Glutamatergic neuron (in vitro differentiated cells): ENCODE measurements at regions not wholly inside any gene's neighbourhood (a gene's known extent, or its start where the extent isn't known, plus 50 kb on each side); places are given as distances from the start of the nearest gene placed in this dataset.

Experiments used
- DNase-seq: peaks from one replicate; pipeline ENCODE4 v3.0.0; 2022
- H3K27ac Mint-ChIP-seq: one replicate; pipeline ENCODE4 v1.8.0; 2020; ENCODE audit warnings: mild to moderate bottlenecking, mixed read lengths, inconsistent platforms; ENCODE audit not compliant: unreplicated experiment
- H3K27me3 Mint-ChIP-seq: one replicate; pipeline ENCODE4 v1.8.0; 2020; ENCODE audit warnings: mild to moderate bottlenecking, moderate library complexity, mixed read lengths, inconsistent platforms; ENCODE audit not compliant: unreplicated experiment
- H3K36me3 Mint-ChIP-seq: one replicate; pipeline ENCODE4 v1.8.0; 2020; ENCODE audit warnings: mild to moderate bottlenecking, mixed read lengths, inconsistent platforms; ENCODE audit not compliant: unreplicated experiment
- H3K4me1 Mint-ChIP-seq: one replicate; pipeline ENCODE4 v1.8.0; 2020; ENCODE audit warnings: mild to moderate bottlenecking, low read depth, mixed read lengths, inconsistent platforms; ENCODE audit not compliant: unreplicated experiment
- H3K4me3 Mint-ChIP-seq: one replicate; pipeline ENCODE4 v1.8.0; 2020; ENCODE audit warnings: mild to moderate bottlenecking, mixed read lengths, inconsistent platforms; ENCODE audit not compliant: unreplicated experiment
- H3K9me3 Mint-ChIP-seq: one replicate; pipeline ENCODE4 v1.8.0; 2020; ENCODE audit warnings: mild to moderate bottlenecking, moderate library complexity, mixed read lengths, inconsistent platforms; ENCODE audit not compliant: unreplicated experiment
- TF ChIP-seq, protein P1 (sequence below): fragments of 200-600 bp; sonication (generic); IDR thresholded peaks from one replicate; pipeline ENCODE4 v1.5.0; 2021; ENCODE audit not compliant: partially characterized antibody, unreplicated experiment

DNA sequence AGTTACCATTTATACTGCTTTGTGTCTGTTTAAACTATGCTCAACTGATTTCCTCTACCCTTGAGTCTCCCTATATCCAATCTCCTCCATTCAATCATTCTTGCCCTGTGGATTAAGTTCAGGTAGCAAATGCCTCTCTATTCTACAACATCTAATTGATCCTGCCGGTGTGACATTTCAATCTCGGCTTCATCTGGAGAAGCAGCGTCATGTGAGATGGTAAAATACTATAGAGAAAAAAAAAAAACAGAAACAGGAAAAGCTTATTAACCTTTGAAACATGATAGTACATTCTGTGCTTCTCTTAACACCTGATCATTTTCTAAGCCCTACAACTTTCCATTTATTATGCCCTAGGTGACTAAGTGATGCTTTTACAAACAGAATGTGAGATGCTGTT is 89.4 kb downstream of the KCTD12 start:
- H3K36me3 Mint-ChIP-seq: no peaks in the 10 kb centered on the region
- no peak for DNase-seq
- H3K9me3 Mint-ChIP-seq: no peaks in the 10 kb centered on the region
- H3K27ac Mint-ChIP-seq: no peak overlapping the region
- no peaks in the 10 kb centered on the region for H3K27me3 Mint-ChIP-seq
- no peak overlapping the region for H3K4me3 Mint-ChIP-seq
- H3K4me1 Mint-ChIP-seq: no peaks in the 10 kb centered on the region
- TF ChIP-seq, protein P1, sequence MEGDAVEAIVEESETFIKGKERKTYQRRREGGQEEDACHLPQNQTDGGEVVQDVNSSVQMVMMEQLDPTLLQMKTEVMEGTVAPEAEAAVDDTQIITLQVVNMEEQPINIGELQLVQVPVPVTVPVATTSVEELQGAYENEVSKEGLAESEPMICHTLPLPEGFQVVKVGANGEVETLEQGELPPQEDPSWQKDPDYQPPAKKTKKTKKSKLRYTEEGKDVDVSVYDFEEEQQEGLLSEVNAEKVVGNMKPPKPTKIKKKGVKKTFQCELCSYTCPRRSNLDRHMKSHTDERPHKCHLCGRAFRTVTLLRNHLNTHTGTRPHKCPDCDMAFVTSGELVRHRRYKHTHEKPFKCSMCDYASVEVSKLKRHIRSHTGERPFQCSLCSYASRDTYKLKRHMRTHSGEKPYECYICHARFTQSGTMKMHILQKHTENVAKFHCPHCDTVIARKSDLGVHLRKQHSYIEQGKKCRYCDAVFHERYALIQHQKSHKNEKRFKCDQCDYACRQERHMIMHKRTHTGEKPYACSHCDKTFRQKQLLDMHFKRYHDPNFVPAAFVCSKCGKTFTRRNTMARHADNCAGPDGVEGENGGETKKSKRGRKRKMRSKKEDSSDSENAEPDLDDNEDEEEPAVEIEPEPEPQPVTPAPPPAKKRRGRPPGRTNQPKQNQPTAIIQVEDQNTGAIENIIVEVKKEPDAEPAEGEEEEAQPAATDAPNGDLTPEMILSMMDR: no peak

DNA sequence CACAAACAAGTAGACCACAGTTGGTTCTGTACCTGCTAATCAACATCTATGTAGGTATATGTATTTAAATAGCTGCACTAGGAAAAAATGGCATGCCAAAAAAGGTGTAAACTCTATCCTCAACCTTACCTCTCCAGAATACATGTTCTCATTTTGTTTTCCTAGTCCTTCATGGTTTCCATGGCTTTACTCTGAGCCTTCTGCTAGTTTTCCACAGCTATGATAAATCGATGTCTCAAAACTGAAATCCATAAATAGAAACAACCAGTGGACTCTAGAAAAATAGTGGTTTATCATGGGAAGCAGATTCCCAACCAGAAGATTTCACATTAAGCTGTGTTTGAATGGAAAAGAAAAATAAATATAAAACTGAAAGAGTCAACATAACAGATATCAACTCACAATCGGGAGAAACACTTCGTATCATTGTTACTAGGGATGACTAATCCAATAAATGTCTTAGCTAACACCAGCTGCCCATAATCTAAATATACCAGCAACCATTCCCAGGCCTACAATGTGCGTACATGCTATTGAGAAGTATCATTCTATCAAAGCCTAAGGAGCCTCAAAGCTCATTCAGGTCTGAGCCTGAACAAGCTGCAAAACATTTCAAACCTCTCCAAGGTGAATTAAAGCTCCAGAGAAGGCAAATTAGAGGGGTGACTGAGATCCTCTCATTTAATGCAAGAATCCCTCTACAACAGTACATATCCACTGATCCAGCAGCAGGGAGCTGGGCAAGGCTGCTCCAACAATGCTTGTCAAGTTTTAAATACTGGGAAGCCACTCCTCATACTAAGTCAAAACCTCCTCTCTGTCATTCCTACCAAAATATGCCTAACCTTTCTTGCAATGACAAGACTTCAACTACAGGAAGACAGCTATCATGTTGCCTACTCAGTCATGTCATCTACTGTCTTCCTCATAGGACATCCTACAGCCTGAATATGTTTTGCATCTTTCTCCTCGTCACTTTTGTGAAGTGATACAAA is 90.2 kb downstream of the KCTD12 start:
- no peak for DNase-seq
- Mint-ChIP-seq H3K27me3 (no peaks in the 10 kb centered on the region), H3K4me3 (no peak overlapping the region), H3K4me1 (no peaks in the 10 kb centered on the region), H3K27ac (no peak overlapping the region), H3K9me3 (no peaks in the 10 kb centered on the region), H3K36me3 (no peaks in the 10 kb centered on the region)
- TF ChIP-seq, protein P1: no peak

DNA sequence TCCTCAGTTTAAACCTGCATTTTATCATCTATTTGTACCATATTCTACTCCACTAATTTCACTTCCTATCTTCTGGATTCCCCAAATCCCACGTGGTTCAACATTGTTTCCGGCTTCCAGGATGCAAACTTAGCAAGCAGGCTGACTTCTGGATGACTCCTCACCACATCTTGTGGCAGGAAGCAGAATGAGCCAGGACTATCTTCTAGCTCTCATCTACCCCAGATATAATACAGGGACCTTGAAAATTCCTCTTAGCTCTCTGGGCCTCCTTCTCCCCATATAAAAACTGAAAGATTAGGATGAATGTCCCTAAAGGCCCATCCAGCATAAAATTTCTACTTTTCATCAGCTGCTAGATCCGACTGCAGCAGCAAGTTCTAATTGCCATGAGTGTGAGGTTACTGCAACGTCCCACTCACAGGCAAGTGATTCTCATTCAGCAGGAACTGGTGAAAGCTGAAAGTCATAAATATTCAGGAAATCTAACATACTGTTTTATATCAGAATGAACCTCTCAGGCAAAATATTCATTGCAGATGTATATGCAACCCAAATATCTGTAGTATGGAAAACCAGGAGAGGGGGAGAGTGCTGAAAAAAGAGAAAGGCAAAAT is 93.4 kb downstream of the KCTD12 start:
- DNase-seq: no peak
- H3K27ac Mint-ChIP-seq: no peak overlapping the region
- no peaks in the 10 kb centered on the region for H3K36me3 Mint-ChIP-seq
- peaks cover 2% of the 10 kb centered on the region for H3K4me1 Mint-ChIP-seq
- H3K27me3 Mint-ChIP-seq: no peaks in the 10 kb centered on the region
- H3K4me3 Mint-ChIP-seq: no peak overlapping the region
- no peaks in the 10 kb centered on the region for H3K9me3 Mint-ChIP-seq
- TF ChIP-seq, protein P1: no peak

DNA sequence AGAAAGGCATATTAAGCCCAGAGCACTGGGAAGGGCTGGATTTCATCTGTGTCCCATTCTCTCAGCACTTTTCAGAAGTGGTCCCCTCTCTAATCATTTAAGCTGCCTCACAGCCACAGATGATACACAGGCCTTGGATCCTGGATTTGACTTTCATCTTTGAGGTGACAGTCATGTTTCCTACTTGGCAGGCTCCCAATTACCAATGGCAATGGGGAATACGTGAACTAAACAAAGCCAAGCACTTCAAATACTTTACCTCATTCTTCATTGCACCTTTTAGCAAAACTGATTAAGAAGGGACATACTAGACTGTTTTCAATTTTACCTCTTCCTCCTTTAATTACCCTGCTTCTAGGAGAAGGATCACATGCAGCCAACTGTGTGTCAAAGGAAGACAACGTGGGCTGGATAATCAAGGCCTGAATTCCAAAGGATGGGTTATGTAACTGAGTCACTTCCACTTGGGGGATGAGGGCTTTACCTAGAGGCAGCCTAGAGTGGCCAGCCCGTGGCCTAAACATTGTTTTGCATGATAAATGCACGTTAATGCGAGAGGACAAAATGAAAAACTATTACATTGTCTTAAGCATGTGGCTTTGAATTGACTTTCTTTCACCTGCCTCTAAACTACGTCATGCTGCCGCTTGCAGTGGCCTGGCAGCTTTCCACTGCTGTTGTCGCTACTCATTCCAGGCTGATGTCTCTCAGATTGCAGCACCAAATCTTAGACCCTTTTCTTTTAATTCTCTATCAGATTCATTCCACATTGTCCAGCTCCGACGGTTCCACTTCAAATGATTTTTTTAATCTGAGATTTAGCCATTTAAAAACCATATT is 95.0 kb downstream of the KCTD12 start:
- no peak for DNase-seq
- no peaks in the 10 kb centered on the region for H3K36me3 Mint-ChIP-seq
- no peaks in the 10 kb centered on the region for H3K9me3 Mint-ChIP-seq
- TF ChIP-seq, protein P1: no peak
- peaks cover 2% of the 10 kb centered on the region for H3K4me1 Mint-ChIP-seq
- H3K4me3 Mint-ChIP-seq: no peak overlapping the region
- no peak overlapping the region for H3K27ac Mint-ChIP-seq
- no peaks in the 10 kb centered on the region for H3K27me3 Mint-ChIP-seq
